NAMALWA (cell line): ENCODE measurements at regions not wholly inside any gene's neighbourhood (a gene's known extent, or its start where the extent isn't known, plus 50 kb on each side); places are given as distances from the start of the nearest gene placed in this dataset.

Experiments
- DNase-seq: peaks from one replicate; pipeline ENCODE4 v3.0.0-alpha.2; 2015; ENCODE audit warnings: low spot score

DNA sequence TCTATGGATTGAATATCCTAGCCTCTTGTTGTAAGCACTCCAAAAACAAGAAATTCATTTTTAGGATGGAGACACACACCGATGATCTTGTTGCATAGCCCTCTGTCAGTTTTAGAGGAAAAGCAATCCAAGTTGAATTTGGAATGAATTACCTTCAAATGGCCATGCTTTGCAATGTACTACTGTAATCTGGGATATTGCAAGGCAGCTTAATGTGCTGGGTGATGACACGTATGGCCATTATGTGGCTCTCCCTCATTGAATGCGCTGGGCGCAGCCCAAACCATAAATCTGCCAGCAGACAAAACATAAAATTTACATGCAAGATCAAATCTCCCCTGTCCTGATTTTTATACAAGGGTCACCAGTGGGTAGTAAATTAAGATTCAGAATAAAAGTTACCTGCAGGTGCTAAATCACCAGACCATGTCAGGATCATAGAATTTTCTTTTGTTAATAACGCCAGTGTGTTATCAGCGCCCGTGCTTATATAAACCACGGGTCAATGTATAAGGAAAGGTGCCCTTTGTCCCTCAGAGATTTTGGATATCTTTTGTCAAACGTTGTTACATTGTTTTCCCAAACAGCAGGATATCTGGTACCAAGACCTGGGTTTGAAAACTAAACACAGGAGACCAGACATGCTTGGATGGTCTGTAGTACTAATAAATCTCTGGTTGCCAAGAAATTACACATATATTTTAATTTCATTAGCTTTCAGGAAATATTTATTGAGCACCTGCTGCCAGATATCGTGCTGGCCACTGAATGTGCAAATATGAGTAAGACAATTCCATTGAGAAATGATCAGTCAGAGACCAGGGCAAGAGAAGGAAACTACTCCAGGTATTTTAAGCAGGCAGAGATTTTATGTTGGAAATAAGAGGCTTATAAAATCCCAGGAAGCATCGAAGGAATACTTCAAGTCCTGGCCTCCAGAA lies 237.1 kb downstream of the EBLN2 start:
- DNase-seq: no peak

GRCh38 chr3:73299184-73299691 lies 237.8 kb downstream of the EBLN2 start:
- no peak for DNase-seq

GRCh38 chr3:73314151-73314951 lies 252.9 kb downstream of the EBLN2 start:
- no peak for DNase-seq

GRCh38 chr3:73315706-73316105 lies 254.2 kb downstream of the EBLN2 start:
- DNase-seq: no peak

DNA sequence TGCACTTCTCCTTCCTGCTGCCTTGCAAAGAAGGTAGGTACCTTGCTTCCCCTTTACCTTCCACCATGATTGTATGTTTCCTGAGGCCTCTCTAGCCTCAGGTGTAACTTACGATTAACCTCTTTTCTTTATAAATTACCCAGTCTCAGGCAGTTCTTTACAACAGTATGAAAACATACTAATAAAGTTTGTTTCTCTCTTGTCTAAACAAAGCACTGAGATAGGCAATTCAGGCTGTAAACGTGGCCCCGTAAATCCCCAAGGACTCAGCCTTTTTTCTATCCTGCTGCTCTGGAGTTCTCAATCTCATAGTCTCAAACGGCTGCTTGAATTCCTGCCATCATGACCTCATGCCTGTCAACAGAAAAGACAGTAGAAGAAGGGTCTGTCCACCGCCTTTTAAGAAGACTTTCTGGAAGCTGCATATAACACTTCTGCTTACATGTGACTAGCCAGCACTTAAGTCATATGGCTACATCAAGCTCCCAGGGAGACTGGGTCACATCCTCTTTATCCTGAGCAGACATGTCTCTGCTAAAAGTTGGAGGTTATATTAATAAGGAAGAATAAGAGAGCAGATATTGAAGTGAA lies 257.8 kb downstream of the EBLN2 start:
- DNase-seq: no peak

GRCh38 chr3:73321286-73321999 lies 260.0 kb downstream of the EBLN2 start:
- DNase-seq: no peak

- DNase-seq: no peak
Measured at GRCh38 chr3:73324203-73325155, 263.0 kb downstream of the EBLN2 start.

DNA sequence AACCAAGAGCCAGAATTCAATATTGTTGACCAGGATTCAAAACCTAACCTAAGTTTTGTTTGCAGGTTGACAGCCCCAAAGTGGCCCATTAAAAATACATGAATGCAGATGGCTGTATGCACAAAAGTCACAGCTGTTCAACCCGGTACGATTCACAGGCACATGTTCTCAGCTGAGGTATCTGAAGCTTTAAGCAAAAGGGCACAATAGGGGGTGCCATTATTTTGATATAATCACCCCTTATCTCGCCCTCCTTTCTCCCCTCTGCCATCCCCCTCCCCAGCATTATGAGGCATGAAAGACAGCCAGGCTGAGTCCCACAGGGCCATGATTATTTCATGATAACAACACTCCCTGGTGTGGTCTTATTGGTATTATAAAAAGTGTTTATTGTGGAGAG lies 264.9 kb downstream of the EBLN2 start:
- DNase-seq: no peak

DNA sequence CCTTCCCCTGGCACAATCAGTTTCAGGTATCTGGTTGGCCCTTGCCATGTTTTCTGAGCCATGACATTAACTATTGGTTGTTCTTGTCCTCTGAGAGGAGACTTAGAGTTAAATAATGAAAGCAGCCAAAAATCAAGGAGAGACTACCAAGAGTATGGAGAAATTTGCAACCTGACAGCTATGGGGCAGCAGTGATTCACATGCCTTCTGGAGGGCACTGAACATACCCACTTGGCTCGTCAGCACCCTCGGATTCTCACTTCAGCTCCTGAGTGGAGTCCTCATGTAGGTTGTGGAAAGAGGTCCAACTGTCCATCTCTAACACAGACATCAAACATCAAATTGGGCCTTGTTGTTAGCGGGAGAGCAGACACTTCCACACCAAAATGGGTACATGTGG lies 265.6 kb downstream of the EBLN2 start:
- DNase-seq: no peak
